Neural progenitor cell (in vitro differentiated cells): ENCODE measurements at regions not wholly inside any gene's neighbourhood (a gene's known extent, or its start where the extent isn't known, plus 50 kb on each side); places are given as distances from the start of the nearest gene placed in this dataset.

Experiments used
- EZH2 ChIP-seq: fragments of 200-600 bp; sonication (generic); IDR thresholded peaks from 2 replicates; pipeline ENCODE4 v1.6.1; 2017; ENCODE audit warnings: antibody characterized with exemption, mild to moderate bottlenecking, moderate library complexity
- TF ChIP-seq, protein P1 (sequence below): fragments of 200-600 bp; sonication (generic); IDR thresholded peaks from 2 replicates; pipeline ENCODE4 v1.5.1; 2017; ENCODE audit warnings: antibody characterized with exemption, mild to moderate bottlenecking

GRCh38 chr15:39415634-39416033, 165.2 kb upstream of the THBS1 start:
- TF ChIP-seq, protein P1, sequence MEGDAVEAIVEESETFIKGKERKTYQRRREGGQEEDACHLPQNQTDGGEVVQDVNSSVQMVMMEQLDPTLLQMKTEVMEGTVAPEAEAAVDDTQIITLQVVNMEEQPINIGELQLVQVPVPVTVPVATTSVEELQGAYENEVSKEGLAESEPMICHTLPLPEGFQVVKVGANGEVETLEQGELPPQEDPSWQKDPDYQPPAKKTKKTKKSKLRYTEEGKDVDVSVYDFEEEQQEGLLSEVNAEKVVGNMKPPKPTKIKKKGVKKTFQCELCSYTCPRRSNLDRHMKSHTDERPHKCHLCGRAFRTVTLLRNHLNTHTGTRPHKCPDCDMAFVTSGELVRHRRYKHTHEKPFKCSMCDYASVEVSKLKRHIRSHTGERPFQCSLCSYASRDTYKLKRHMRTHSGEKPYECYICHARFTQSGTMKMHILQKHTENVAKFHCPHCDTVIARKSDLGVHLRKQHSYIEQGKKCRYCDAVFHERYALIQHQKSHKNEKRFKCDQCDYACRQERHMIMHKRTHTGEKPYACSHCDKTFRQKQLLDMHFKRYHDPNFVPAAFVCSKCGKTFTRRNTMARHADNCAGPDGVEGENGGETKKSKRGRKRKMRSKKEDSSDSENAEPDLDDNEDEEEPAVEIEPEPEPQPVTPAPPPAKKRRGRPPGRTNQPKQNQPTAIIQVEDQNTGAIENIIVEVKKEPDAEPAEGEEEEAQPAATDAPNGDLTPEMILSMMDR: no peak
- TF ChIP-seq EZH2: no peak
